ENCODE measurements at regions not wholly inside any gene's neighbourhood (a gene's known extent, or its start where the extent isn't known, plus 50 kb on each side); places are given as distances from the start of the nearest gene placed in this dataset.

DNA sequence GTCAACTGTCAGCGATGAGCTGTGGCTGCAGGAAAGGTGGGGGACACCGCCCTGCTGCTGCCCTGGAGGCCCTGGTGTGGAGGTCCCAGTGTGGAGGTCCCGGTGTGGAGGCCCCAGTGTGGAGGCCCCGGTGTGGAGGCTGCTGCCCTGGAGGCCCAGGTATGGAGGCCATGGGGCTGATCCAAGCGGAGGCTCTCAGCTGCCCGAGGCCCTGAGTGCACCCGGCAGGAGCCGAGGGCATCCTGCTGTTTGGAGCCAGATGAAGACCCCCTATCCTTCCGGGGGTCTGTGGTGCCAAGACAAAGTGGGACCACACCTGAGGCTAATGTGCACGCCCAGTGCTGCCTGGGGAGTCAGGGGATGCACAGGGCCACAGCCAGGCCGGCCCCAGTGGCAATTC is 210.4 kb upstream of the SOX1 start:
- TF ChIP-seq POLR2AphosphoS5 (IDR thresholded peaks at IDR 0.05; ENCODE audit: low read depth, low read length) (no peak), TCF7L2 (IDR thresholded peaks at IDR 0.05; ENCODE audit: low read depth, low read length) (no peak), REST (IDR thresholded peaks at IDR 0.05; ENCODE audit: insufficient read depth in 1 of 2, low read depth in 2 of 2, low read length in 1 of 2) (no peak), SIN3A (IDR thresholded peaks at IDR 0.05; ENCODE audit: borderline replicate concordance, insufficient read depth, low read depth, low read length) (no peak)
- TF ChIP-seq, protein P1, sequence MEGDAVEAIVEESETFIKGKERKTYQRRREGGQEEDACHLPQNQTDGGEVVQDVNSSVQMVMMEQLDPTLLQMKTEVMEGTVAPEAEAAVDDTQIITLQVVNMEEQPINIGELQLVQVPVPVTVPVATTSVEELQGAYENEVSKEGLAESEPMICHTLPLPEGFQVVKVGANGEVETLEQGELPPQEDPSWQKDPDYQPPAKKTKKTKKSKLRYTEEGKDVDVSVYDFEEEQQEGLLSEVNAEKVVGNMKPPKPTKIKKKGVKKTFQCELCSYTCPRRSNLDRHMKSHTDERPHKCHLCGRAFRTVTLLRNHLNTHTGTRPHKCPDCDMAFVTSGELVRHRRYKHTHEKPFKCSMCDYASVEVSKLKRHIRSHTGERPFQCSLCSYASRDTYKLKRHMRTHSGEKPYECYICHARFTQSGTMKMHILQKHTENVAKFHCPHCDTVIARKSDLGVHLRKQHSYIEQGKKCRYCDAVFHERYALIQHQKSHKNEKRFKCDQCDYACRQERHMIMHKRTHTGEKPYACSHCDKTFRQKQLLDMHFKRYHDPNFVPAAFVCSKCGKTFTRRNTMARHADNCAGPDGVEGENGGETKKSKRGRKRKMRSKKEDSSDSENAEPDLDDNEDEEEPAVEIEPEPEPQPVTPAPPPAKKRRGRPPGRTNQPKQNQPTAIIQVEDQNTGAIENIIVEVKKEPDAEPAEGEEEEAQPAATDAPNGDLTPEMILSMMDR (IDR thresholded peaks at IDR 0.05) = no peak
- no TSS peak for BruUV-seq (replicated peaks)
- ChIA-PET CTCF (no interaction called here), POLR2A (no interaction called here)
- DNase-seq (ENCODE audit: low read depth, low spot score) (no peak), ATAC-seq (no peak)
- Histone ChIP-seq H3K36me3 (ENCODE audit: control insufficient read depth, insufficient read depth, low read length) (no peaks in the 10 kb centered on the region), H3K27me3 (ENCODE audit: control insufficient read depth, insufficient read depth, low read length) (no peaks in the 10 kb centered on the region), H3K27ac (ENCODE audit: low read length) (no peak overlapping the region), H3K4me3 (ENCODE audit: low read depth in 2 of 2, low read length in 2 of 2) (no peak overlapping the region), H3K4me1 (ENCODE audit: control insufficient read depth, insufficient read depth, low read length) (no peaks in the 10 kb centered on the region), H3K9me3 (ENCODE audit: control insufficient read depth, insufficient read depth, low read depth, low read length) (no peaks in the 10 kb centered on the region)
- intact Hi-C loops (cut with micrococcal nuclease; ENCODE audit: unreplicated experiment) (no loop called here), in situ Hi-C loops (cut with HindIII; ENCODE audit: low pct_unique_long_range_greater_than_20kb, low sequenced_read_pairs) (no loop called here)

- no peak for DNase-seq (ENCODE audit: low read depth, low spot score)
- no peak overlapping the region for H3K4me3 ChIP-seq (ENCODE audit: low read depth in 2 of 2, low read length in 2 of 2)
- no peaks in the 10 kb centered on the region for H3K27me3 ChIP-seq (ENCODE audit: control insufficient read depth, insufficient read depth, low read length)
- H3K9me3 ChIP-seq (ENCODE audit: control insufficient read depth, insufficient read depth, low read depth, low read length) = no peaks in the 10 kb centered on the region
- no peak for ATAC-seq
- H3K27ac ChIP-seq (ENCODE audit: low read length) = no peak overlapping the region
- no TSS peak for BruUV-seq (replicated peaks)
- in situ Hi-C loops (cut with HindIII; ENCODE audit: low pct_unique_long_range_greater_than_20kb, low sequenced_read_pairs) = no loop called here
- H3K36me3 ChIP-seq (ENCODE audit: control insufficient read depth, insufficient read depth, low read length) = no peaks in the 10 kb centered on the region
- TF ChIP-seq POLR2AphosphoS5 (IDR thresholded peaks at IDR 0.05; ENCODE audit: low read depth, low read length) = no peak
- TF ChIP-seq, protein P1 (IDR thresholded peaks at IDR 0.05) = no peak
- TF ChIP-seq REST (IDR thresholded peaks at IDR 0.05; ENCODE audit: insufficient read depth in 1 of 2, low read depth in 2 of 2, low read length in 1 of 2) = no peak
- TF ChIP-seq SIN3A (IDR thresholded peaks at IDR 0.05; ENCODE audit: borderline replicate concordance, insufficient read depth, low read depth, low read length) = no peak
- TF ChIP-seq TCF7L2 (IDR thresholded peaks at IDR 0.05; ENCODE audit: low read depth, low read length) = no peak
- ChIA-PET CTCF (no interaction called here), POLR2A (no interaction called here)
- no peaks in the 10 kb centered on the region for H3K4me1 ChIP-seq (ENCODE audit: control insufficient read depth, insufficient read depth, low read length)
- intact Hi-C loops (cut with micrococcal nuclease; ENCODE audit: unreplicated experiment) = no loop called here
These were observed 209.6 kb upstream of the SOX1 start for GRCh38 chr13:111857336-111857735.
